ENCODE measurements at regions not wholly inside any gene's neighbourhood (a gene's known extent, or its start where the extent isn't known, plus 50 kb on each side); places are given as distances from the start of the nearest gene placed in this dataset.
"Not testable (repeated sequence)": the region's sequence is repeated elsewhere in the genome, so short reads cannot be mapped to it uniquely, and the experiment has no call there.

GRCh38 chr9:110030632-110031031 is 177.3 kb downstream of the C9orf152 start:
- no peak overlapping the region for H3K27ac Mint-ChIP-seq
- H3K9me3 Mint-ChIP-seq: no peaks in the 10 kb centered on the region

DNA sequence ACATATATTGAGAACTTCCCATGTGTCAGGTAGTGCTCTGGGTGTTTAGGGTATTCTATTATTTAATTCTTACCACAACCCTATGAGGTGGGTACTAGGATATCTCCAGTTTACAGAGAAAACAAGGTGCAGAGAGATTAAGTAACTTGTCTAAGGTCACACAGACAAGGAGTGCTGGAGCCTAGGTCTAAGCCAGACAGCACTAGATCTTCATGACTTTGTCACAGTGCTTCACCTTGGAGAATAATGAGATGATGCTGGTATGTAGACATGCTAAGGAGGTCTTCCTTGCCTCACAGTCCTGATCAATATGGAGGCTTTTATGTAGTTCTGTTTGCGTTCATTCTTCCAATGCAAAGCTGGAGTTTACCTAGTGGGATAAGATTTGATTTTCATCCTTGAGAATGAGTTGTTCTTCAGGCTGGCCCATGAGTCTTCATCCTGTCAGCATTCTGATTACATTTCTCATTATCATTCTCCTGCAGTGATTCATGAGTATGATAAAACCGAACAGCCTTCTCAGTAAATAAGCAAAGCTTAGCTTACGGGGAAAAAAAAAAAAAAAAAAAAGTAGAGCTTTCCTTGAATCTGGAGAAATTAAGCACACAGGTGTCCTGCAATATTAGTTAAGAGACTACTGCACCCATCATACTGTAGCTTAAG is 176.3 kb downstream of the C9orf152 start:
- Mint-ChIP-seq H3K4me1 (peaks cover 28% of the 10 kb centered on the region), H3K4me3 (no peak overlapping the region), H3K27ac (no peak overlapping the region), H3K36me3 (ENCODE audit: low read depth) (no peaks in the 10 kb centered on the region), H3K9me3 (no peaks in the 10 kb centered on the region), H3K27me3 (ENCODE audit: low read depth, poor library complexity) (no peaks in the 10 kb centered on the region)
- no peak for DNase-seq
- TF ChIP-seq CTCF (IDR thresholded peaks at IDR 0.05): no peak

More at GRCh38 chr9:110030632-110031031, 177.3 kb downstream of the C9orf152 start:
- no peak overlapping the region for H3K4me3 Mint-ChIP-seq
- H3K4me1 Mint-ChIP-seq: peaks cover 28% of the 10 kb centered on the region
- peaks cover 5% of the 10 kb centered on the region for H3K36me3 Mint-ChIP-seq (ENCODE audit: low read depth)
- DNase-seq: no peak
- H3K27me3 Mint-ChIP-seq (ENCODE audit: low read depth, poor library complexity): no peaks in the 10 kb centered on the region
- no peak for TF ChIP-seq CTCF (IDR thresholded peaks at IDR 0.05)

DNA sequence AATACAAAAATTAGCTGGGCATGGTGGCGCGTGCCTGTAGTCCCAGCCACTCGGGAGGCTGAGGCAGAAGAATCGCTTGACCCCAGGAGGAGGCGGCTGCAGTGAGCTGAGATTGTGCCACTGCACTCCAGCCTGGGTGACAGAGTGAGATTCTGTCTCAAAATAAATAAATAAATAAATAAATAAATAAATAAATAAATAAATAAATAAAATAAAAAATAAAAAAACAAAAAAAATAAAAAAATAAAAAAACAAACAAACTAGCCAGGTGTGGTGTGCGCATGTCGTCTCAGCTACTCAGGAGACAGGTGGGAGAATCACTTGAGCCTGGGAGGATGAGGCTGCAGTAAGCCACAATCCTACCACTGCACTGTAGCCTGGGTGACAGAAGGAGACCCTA is 175.4 kb downstream of the C9orf152 start:
- H3K9me3 Mint-ChIP-seq: not testable (repeated sequence)

GRCh38 chr9:110033869-110034268 is 174.1 kb downstream of the C9orf152 start:
- Mint-ChIP-seq H3K27me3 (ENCODE audit: low read depth, poor library complexity) (no peaks in the 10 kb centered on the region), H3K4me1 (peaks cover 13% of the 10 kb centered on the region), H3K4me3 (no peak overlapping the region), H3K27ac (no peak overlapping the region), H3K9me3 (no peaks in the 10 kb centered on the region), H3K36me3 (ENCODE audit: low read depth) (no peaks in the 10 kb centered on the region)
- no peak for TF ChIP-seq CTCF (IDR thresholded peaks at IDR 0.05)
- DNase-seq: no peak

More for the DNA sequence above, 175.4 kb downstream of the C9orf152 start:
- H3K27ac Mint-ChIP-seq; H3K4me3 Mint-ChIP-seq; H3K36me3 Mint-ChIP-seq (ENCODE audit: low read depth); H3K27me3 Mint-ChIP-seq (ENCODE audit: low read depth, poor library complexity); DNase-seq: not testable (repeated sequence)
- peaks cover 22% of the 10 kb centered on the region for H3K4me1 Mint-ChIP-seq

GRCh38 chr9:110036286-110036685 is 171.7 kb downstream of the C9orf152 start:
- Mint-ChIP-seq H3K4me3 (no peak overlapping the region), H3K27me3 (ENCODE audit: low read depth, poor library complexity) (peaks cover 4% of the 10 kb centered on the region), H3K4me1 (no peaks in the 10 kb centered on the region), H3K9me3 (no peaks in the 10 kb centered on the region), H3K36me3 (ENCODE audit: low read depth) (no peaks in the 10 kb centered on the region), H3K27ac (no peak overlapping the region)
- no peak for TF ChIP-seq CTCF (IDR thresholded peaks at IDR 0.05)
- no peak for DNase-seq

- H3K27me3 Mint-ChIP-seq (ENCODE audit: low read depth, poor library complexity): peaks cover 18% of the 10 kb centered on the region
- no peaks in the 10 kb centered on the region for H3K36me3 Mint-ChIP-seq (ENCODE audit: low read depth)
- TF ChIP-seq CTCF (IDR thresholded peaks at IDR 0.05): no peak
- peaks cover 8% of the 10 kb centered on the region for H3K9me3 Mint-ChIP-seq
- H3K4me1 Mint-ChIP-seq: peaks cover 4% of the 10 kb centered on the region
- no peak overlapping the region for H3K27ac Mint-ChIP-seq
- DNase-seq: no peak
- no peak overlapping the region for H3K4me3 Mint-ChIP-seq
These were observed 167.2 kb downstream of the C9orf152 start for GRCh38 chr9:110040788-110041187.
